ENCODE measurements at regions not wholly inside any gene's neighbourhood (a gene's known extent, or its start where the extent isn't known, plus 50 kb on each side); places are given as distances from the start of the nearest gene placed in this dataset.

- TF ChIP-seq CTCF (IDR thresholded peaks at IDR 0.05): no peak
- peaks cover 5% of the 10 kb centered on the region for H3K27me3 Mint-ChIP-seq (ENCODE audit: unreplicated experiment)
- no peaks in the 10 kb centered on the region for H3K36me3 Mint-ChIP-seq (ENCODE audit: unreplicated experiment)
- H3K4me3 Mint-ChIP-seq (ENCODE audit: unreplicated experiment): no peak overlapping the region
- H3K4me1 Mint-ChIP-seq (ENCODE audit: unreplicated experiment): peaks cover 9% of the 10 kb centered on the region
- DNase-seq (ENCODE audit: extremely low spot score, unreplicated experiment): no peak
- no peak overlapping the region for H3K27ac Mint-ChIP-seq (ENCODE audit: unreplicated experiment)
- H3K9me3 Mint-ChIP-seq (ENCODE audit: unreplicated experiment): no peaks in the 10 kb centered on the region
These were observed 153.7 kb upstream of the PTPN1 start for GRCh38 chr20:50356525-50356885.

GRCh38 chr20:50356962-50357782 is 153.0 kb upstream of the PTPN1 start:
- Mint-ChIP-seq H3K27me3 (ENCODE audit: unreplicated experiment) (peaks cover 5% of the 10 kb centered on the region), H3K36me3 (ENCODE audit: unreplicated experiment) (no peaks in the 10 kb centered on the region), H3K9me3 (ENCODE audit: unreplicated experiment) (no peaks in the 10 kb centered on the region), H3K4me1 (ENCODE audit: unreplicated experiment) (peaks cover 10% of the 10 kb centered on the region), H3K4me3 (ENCODE audit: unreplicated experiment) (no peak overlapping the region), H3K27ac (ENCODE audit: unreplicated experiment) (no peak overlapping the region)
- DNase-seq (ENCODE audit: extremely low spot score, unreplicated experiment): no peak
- TF ChIP-seq CTCF (IDR thresholded peaks at IDR 0.05): no peak

DNA sequence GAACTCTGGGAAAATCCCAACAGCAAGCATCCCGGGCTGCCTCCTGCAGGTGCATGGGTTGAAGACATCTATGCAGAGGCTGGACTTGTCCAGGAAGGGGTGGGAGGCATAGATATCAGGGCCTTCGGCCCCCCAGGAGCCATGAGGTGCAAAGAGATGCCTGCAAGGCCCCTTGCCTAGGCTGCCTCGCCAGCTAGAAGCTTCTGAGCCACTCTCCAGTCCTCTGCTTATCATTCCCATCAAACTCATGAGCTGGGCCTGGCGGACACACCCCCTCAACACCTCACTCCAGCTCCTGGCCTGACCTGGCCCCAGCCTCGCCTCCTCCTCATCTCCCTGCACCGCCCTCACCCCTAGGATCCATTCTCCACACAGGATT is 152.4 kb upstream of the PTPN1 start:
- Mint-ChIP-seq H3K27me3 (ENCODE audit: unreplicated experiment) (peaks cover 5% of the 10 kb centered on the region), H3K9me3 (ENCODE audit: unreplicated experiment) (no peaks in the 10 kb centered on the region), H3K4me3 (ENCODE audit: unreplicated experiment) (no peak overlapping the region)

DNA sequence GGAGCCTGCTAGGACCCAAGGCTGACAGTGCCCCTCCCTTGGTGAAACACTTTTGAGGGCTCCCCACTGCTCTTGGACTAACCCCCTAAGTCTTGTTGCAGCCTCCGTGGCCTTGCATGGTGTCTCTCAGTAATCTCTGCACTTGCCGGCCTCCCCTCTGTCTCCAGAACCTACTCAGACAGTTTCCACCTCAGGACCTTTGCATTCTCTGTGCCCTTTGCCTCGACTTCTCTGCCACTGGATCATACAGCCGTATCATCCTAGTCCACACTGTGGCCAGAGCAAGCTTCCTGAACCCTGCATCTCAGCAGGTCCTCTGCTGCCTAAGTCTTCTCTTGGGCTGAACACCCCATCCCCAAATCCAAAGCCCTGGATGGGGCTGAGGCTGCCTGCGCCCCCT is 152.0 kb upstream of the PTPN1 start:
- no peak for DNase-seq (ENCODE audit: extremely low spot score, unreplicated experiment)
- TF ChIP-seq CTCF (IDR thresholded peaks at IDR 0.05): no peak
- Mint-ChIP-seq H3K27ac (ENCODE audit: unreplicated experiment) (no peak overlapping the region), H3K36me3 (ENCODE audit: unreplicated experiment) (no peaks in the 10 kb centered on the region), H3K4me3 (ENCODE audit: unreplicated experiment) (no peak overlapping the region), H3K4me1 (ENCODE audit: unreplicated experiment) (peaks cover 10% of the 10 kb centered on the region), H3K9me3 (ENCODE audit: unreplicated experiment) (no peaks in the 10 kb centered on the region), H3K27me3 (ENCODE audit: unreplicated experiment) (peaks cover 1% of the 10 kb centered on the region)

More for the DNA sequence above, 152.4 kb upstream of the PTPN1 start:
- no peak for TF ChIP-seq CTCF (IDR thresholded peaks at IDR 0.05)
- no peak for DNase-seq (ENCODE audit: extremely low spot score, unreplicated experiment)
- Mint-ChIP-seq H3K27ac (ENCODE audit: unreplicated experiment) (no peak overlapping the region), H3K36me3 (ENCODE audit: unreplicated experiment) (no peaks in the 10 kb centered on the region), H3K4me1 (ENCODE audit: unreplicated experiment) (peaks cover 10% of the 10 kb centered on the region)

GRCh38 chr20:50358971-50359370 is 151.2 kb upstream of the PTPN1 start:
- Mint-ChIP-seq H3K36me3 (ENCODE audit: unreplicated experiment) (no peaks in the 10 kb centered on the region), H3K27ac (ENCODE audit: unreplicated experiment) (no peak overlapping the region), H3K9me3 (ENCODE audit: unreplicated experiment) (no peaks in the 10 kb centered on the region), H3K27me3 (ENCODE audit: unreplicated experiment) (peaks cover 3% of the 10 kb centered on the region), H3K4me3 (ENCODE audit: unreplicated experiment) (no peak overlapping the region), H3K4me1 (ENCODE audit: unreplicated experiment) (peaks cover 10% of the 10 kb centered on the region)
- TF ChIP-seq CTCF (IDR thresholded peaks at IDR 0.05): no peak
- no peak for DNase-seq (ENCODE audit: extremely low spot score, unreplicated experiment)
